Trophoblast cell (in vitro differentiated cells and primary cell): ENCODE measurements at regions not wholly inside any gene's neighbourhood (a gene's known extent, or its start where the extent isn't known, plus 50 kb on each side); places are given as distances from the start of the nearest gene placed in this dataset.

Experiments used
- DNase-seq, 2 donors: peaks; one replicate each; pipeline ENCODE4 v3.0.0-alpha.2; 2016
- H2AFZ ChIP-seq: 2 replicates; pipeline ENCODE4 v1.6.1; 2013; ENCODE audit warnings: low read length, moderate library complexity, mild to moderate bottlenecking; ENCODE audit not compliant: insufficient read depth, poor library complexity
- H2AK5ac ChIP-seq: 2 replicates; pipeline ENCODE4 v1.6.1; 2013; ENCODE audit warnings: mild to moderate bottlenecking, low read length
- H2BK120ac ChIP-seq: 2 replicates; pipeline ENCODE4 v1.6.1; 2013; ENCODE audit warnings: low read length, mild to moderate bottlenecking, moderate library complexity; ENCODE audit not compliant: insufficient read depth, poor library complexity
- H2BK12ac ChIP-seq: 2 replicates; pipeline ENCODE4 v1.6.1; 2013; ENCODE audit warnings: mild to moderate bottlenecking, low read length, moderate library complexity
- H2BK5ac ChIP-seq: 2 replicates; pipeline ENCODE4 v1.6.1; 2013; ENCODE audit warnings: low read length, low read depth, moderate library complexity, mild to moderate bottlenecking; ENCODE audit not compliant: poor library complexity
- H3K14ac ChIP-seq: 2 replicates; pipeline ENCODE4 v1.6.1; 2013; ENCODE audit warnings: mild to moderate bottlenecking, low read length
- H3K18ac ChIP-seq: 2 replicates; pipeline ENCODE4 v1.6.1; 2013; ENCODE audit warnings: mild to moderate bottlenecking, low read length
- H3K23ac ChIP-seq: 2 replicates; pipeline ENCODE4 v1.6.1; 2013; ENCODE audit warnings: low read length
- H3K27ac ChIP-seq: 2 replicates; pipeline ENCODE4 v1.5.1; 2013; ENCODE audit warnings: low read depth, mild to moderate bottlenecking, inconsistent platforms, low read length, moderate library complexity
- H3K27me3 ChIP-seq: 2 replicates; pipeline ENCODE4 v1.6.1; 2013; ENCODE audit warnings: inconsistent platforms, mild to moderate bottlenecking, low read length, moderate library complexity; ENCODE audit not compliant: insufficient read depth
- H3K36me3 ChIP-seq, 2 experiments: 1 replicate in 1 of 2; 2 replicates in 1 of 2; pipeline ENCODE4 v1.6.1; 2013; ENCODE audit warnings: low read length in 2 of 2, mild to moderate bottlenecking in 2 of 2, moderate library complexity in 1 of 2; ENCODE audit not compliant: insufficient read depth in 2 of 2, control insufficient read depth in 1 of 2
- H3K4ac ChIP-seq: 2 replicates; pipeline ENCODE4 v1.6.1; 2013; ENCODE audit warnings: low read depth, mild to moderate bottlenecking, low read length, moderate library complexity
- H3K4me1 ChIP-seq, 2 experiments: 1 replicate in 1 of 2; 2 replicates in 1 of 2; pipeline ENCODE4 v1.6.1; 2013; ENCODE audit warnings: low read length in 2 of 2, mild to moderate bottlenecking in 2 of 2, moderate library complexity in 1 of 2; ENCODE audit not compliant: insufficient read depth in 2 of 2, control insufficient read depth in 1 of 2
- H3K4me2 ChIP-seq: 2 replicates; pipeline ENCODE4 v1.6.1; 2013; ENCODE audit warnings: inconsistent platforms, mild to moderate bottlenecking, low read length, moderate library complexity
- H3K4me3 ChIP-seq: 2 replicates; pipeline ENCODE4 v1.5.1; 2013; ENCODE audit warnings: mild to moderate bottlenecking, low read depth, low read length, inconsistent platforms
- H3K79me1 ChIP-seq: one replicate; pipeline ENCODE4 v1.6.1; 2013; ENCODE audit warnings: low read length
- H3K79me2 ChIP-seq: 2 replicates; pipeline ENCODE4 v1.6.1; 2013; ENCODE audit warnings: low read length, mild to moderate bottlenecking; ENCODE audit not compliant: control insufficient read depth, insufficient read depth, poor library complexity
- H3K9ac ChIP-seq: 2 replicates; pipeline ENCODE4 v1.6.1; 2013; ENCODE audit warnings: mild to moderate bottlenecking, low read length
- H3K9me3 ChIP-seq: 2 replicates; pipeline ENCODE4 v1.6.1; 2013; ENCODE audit warnings: low read depth, mild to moderate bottlenecking, control low read depth, inconsistent platforms, low read length; ENCODE audit not compliant: insufficient read depth
- H4K12ac ChIP-seq: 2 replicates; pipeline ENCODE4 v1.6.1; 2013; ENCODE audit warnings: low read depth, mild to moderate bottlenecking, low read length, moderate library complexity
- H4K8ac ChIP-seq: 2 replicates; pipeline ENCODE4 v1.6.1; 2013; ENCODE audit warnings: low read depth, mild to moderate bottlenecking, low read length, moderate library complexity
- H4K91ac ChIP-seq: one replicate; pipeline ENCODE4 v1.6.1; 2013; ENCODE audit warnings: low read depth, mild to moderate bottlenecking, low read length, moderate library complexity
- WGBS: extraction: QIAGEN DNeasy Blood & Tissue Kit; methylation state at CpG from one replicate; pipeline ENCODE4 v1.1.7; 2013; ENCODE audit warnings: missing lambda C conversion rate; ENCODE audit not compliant: insufficient read length, insufficient coverage; ENCODE audit errors: extremely low coverage; 5-methylcytosine and 5-hydroxymethylcytosine counted together

DNA sequence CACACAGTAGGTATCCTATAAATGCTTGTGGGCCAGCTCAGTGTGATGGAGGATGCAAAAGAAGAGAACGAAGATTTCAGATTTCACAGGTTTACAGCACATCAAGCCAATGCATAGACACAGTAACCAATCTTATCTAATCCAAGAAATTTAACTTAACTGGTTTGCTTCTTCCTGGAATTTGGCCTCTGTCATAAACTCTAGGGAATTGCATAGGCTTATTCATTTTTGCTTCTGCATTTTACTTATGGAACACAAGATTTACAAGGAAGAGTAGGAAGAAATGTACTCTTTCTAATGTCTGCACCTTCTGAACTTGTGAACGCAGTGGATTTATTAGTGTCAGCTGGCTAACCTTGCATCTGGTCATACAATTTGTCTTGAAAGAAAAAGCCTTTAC is 389.4 kb upstream of the NPVF start:
- peak overlapping the region; percentile 81 for H2BK12ac ChIP-seq
- no CpG with 5 or more reads among the region's 2 CpGs for WGBS
- H3K79me1 ChIP-seq: peaks cover 6% of the 10 kb centered on the region
- H4K12ac ChIP-seq: no peak overlapping the region
- H3K27ac ChIP-seq: no peak overlapping the region
- peaks cover 4% of the 10 kb centered on the region for H3K9me3 ChIP-seq
- DNase-seq: no peak
- H3K4ac ChIP-seq: no peak overlapping the region
- H2AK5ac ChIP-seq: no peak overlapping the region
- H3K4me3 ChIP-seq: no peak overlapping the region
- H3K27me3 ChIP-seq: no peaks in the 10 kb centered on the region
- no peak overlapping the region for H3K18ac ChIP-seq
- H3K4me2 ChIP-seq: no peak overlapping the region
- no peak overlapping the region for H3K9ac ChIP-seq
- no peak overlapping the region for H2BK120ac ChIP-seq
- H3K4me1 ChIP-seq: no peaks in the 10 kb centered on the region
- H3K23ac ChIP-seq: no peak overlapping the region
- no peak overlapping the region for H2BK5ac ChIP-seq
- no peak overlapping the region for H3K14ac ChIP-seq
- H2AFZ ChIP-seq: no peak overlapping the region
- no peak overlapping the region for H4K8ac ChIP-seq
- no peak overlapping the region for H4K91ac ChIP-seq
- no peaks in the 10 kb centered on the region for H3K36me3 ChIP-seq
- no peaks in the 10 kb centered on the region for H3K79me2 ChIP-seq

DNA sequence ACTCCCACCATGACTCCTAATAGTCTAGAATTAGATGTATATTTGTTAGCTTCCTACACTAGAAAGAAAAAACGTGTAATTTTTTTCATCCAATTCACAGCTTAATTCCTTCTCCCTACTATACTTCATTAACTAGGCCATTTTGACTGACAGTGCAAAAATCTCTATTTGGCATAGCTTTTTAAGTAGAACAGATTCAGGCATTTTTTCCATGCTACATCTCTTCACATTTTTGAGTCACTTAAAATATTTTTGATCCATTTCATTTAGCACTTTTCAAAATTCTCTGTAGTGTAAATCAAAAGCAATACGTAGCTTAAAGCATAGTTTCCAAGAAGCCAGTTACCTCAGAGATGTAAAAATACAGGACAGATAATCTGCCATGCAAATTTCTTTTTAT is 391.1 kb upstream of the NPVF start:
- Histone ChIP-seq H3K27me3 (no peaks in the 10 kb centered on the region), H3K79me1 (peaks cover 8% of the 10 kb centered on the region)
- no CpG with 5 or more reads among the region's 2 CpGs for WGBS

DNA sequence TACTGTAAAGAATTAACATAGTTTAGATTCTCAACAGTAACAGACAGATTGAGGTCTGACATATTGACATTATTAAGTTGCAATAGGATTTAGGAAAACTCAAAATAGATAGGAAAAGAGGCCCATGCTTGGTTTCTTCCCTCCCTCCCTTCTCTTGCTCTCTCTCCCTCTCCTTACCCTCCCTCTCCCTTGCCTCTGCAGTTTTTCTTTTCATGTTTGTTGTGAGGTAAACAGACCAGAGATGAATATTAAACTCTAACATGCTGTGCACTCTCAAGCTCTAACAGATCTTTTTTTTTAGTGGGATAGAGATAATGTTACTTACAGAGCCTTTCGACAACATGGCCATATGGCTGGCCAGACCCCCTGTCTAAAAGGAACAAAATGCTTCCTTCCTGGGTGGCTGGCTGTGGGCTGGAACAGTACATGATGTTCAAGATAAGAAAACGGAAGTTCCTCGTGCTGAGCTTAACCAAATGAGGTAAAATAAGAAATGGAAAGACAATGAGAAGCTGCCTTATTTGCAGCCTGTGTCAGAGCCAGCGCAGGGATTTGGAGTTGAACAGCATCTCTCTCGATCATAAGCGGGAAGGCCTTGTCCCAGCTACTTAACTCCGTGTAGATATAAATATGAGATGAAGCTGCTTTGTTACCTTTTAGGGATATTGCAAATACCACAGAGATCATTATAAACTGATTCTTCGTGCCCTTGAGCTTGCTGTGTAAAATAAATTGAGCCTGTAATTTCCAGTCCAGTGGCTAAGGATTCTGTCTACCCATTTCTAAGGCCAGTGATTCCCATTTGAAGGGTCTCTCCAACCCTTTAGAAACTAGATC is 391.9 kb upstream of the NPVF start:
- Histone ChIP-seq H3K4me3 (no peak overlapping the region), H3K4me2 (no peak overlapping the region), H4K8ac (peak overlapping the region; percentile 68), H3K79me2 (no peaks in the 10 kb centered on the region), H3K23ac (no peak overlapping the region), H2BK12ac (peak overlapping the region; percentile 87), H3K14ac (peak overlapping the region; percentile 78), H2BK5ac (peak overlapping the region; percentile 23), H3K36me3 (no peaks in the 10 kb centered on the region), H3K9ac (no peak overlapping the region), H3K18ac (no peak overlapping the region), H2BK120ac (peak overlapping the region; percentile 18), H3K4me1 (peaks cover 0 to 2% of the 10 kb centered on the region in 2 experiments), H3K27me3 (no peaks in the 10 kb centered on the region), H3K27ac (no peak overlapping the region), H4K12ac (no peak overlapping the region), H4K91ac (peak overlapping the region; percentile 81), H2AFZ (peak overlapping the region; percentile 75), H3K9me3 (peaks cover 2% of the 10 kb centered on the region), H3K79me1 (peaks cover 8% of the 10 kb centered on the region), H3K4ac (no peak overlapping the region), H2AK5ac (peak overlapping the region; percentile 98)
- DNase-seq: no peak
- WGBS: no CpG with 5 or more reads among the region's 8 CpGs

More for the DNA sequence above, 391.1 kb upstream of the NPVF start:
- H3K14ac ChIP-seq: no peak overlapping the region
- H3K36me3 ChIP-seq: no peaks in the 10 kb centered on the region
- H2BK12ac ChIP-seq: no peak overlapping the region
- peaks cover 2% of the 10 kb centered on the region for H3K9me3 ChIP-seq
- H4K8ac ChIP-seq: no peak overlapping the region
- no peak overlapping the region for H2AFZ ChIP-seq
- H3K4me1 ChIP-seq: peaks cover 0 to 2% of the 10 kb centered on the region in 2 experiments
- H3K18ac ChIP-seq: no peak overlapping the region
- no peak overlapping the region for H2BK120ac ChIP-seq
- H3K4ac ChIP-seq: no peak overlapping the region
- H3K27ac ChIP-seq: no peak overlapping the region
- H3K9ac ChIP-seq: no peak overlapping the region
- H3K4me2 ChIP-seq: no peak overlapping the region
- no peak for DNase-seq
- H3K79me2 ChIP-seq: no peaks in the 10 kb centered on the region
- H2AK5ac ChIP-seq: no peak overlapping the region
- H4K12ac ChIP-seq: no peak overlapping the region
- no peak overlapping the region for H3K4me3 ChIP-seq
- no peak overlapping the region for H4K91ac ChIP-seq
- no peak overlapping the region for H2BK5ac ChIP-seq
- H3K23ac ChIP-seq: no peak overlapping the region

DNA sequence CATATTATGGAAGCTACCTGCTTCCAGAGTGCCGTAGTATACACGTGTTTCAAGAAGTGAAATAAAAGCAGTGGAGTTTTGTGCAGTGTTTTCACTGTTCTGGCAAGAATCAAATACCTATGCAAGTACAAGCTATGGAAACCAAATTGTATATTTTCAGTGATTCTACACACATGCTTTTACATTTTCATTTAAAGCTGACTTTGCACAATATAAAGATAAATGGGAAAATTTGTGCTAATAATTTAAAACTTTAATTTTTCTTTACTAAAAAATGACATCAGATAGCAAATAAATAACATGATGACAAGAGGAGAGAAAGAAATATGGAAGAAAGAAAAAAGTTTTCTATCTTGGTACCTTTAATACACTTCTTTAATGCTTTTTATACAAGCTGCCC is 393.7 kb upstream of the NPVF start:
- Histone ChIP-seq H4K12ac (no peak overlapping the region), H4K8ac (no peak overlapping the region), H2AFZ (no peak overlapping the region), H2BK5ac (no peak overlapping the region), H3K14ac (no peak overlapping the region), H3K9me3 (peaks cover 2% of the 10 kb centered on the region), H3K23ac (no peak overlapping the region), H2BK120ac (no peak overlapping the region), H3K4me2 (no peak overlapping the region), H3K79me2 (no peaks in the 10 kb centered on the region), H3K18ac (no peak overlapping the region), H3K4me3 (no peak overlapping the region), H3K79me1 (peaks cover 6% of the 10 kb centered on the region), H2BK12ac (no peak overlapping the region), H3K27me3 (no peaks in the 10 kb centered on the region), H3K9ac (no peak overlapping the region), H3K36me3 (no peaks in the 10 kb centered on the region), H3K27ac (no peak overlapping the region), H2AK5ac (no peak overlapping the region), H3K4me1 (peaks cover 0 to 6% of the 10 kb centered on the region in 2 experiments), H4K91ac (peak overlapping the region; percentile 26), H3K4ac (no peak overlapping the region)
- DNase-seq: no peak
- no CpG with 5 or more reads among the region's 2 CpGs for WGBS
